ENCODE measurements at regions not wholly inside any gene's neighbourhood (a gene's known extent, or its start where the extent isn't known, plus 50 kb on each side); places are given as distances from the start of the nearest gene placed in this dataset.

DNA sequence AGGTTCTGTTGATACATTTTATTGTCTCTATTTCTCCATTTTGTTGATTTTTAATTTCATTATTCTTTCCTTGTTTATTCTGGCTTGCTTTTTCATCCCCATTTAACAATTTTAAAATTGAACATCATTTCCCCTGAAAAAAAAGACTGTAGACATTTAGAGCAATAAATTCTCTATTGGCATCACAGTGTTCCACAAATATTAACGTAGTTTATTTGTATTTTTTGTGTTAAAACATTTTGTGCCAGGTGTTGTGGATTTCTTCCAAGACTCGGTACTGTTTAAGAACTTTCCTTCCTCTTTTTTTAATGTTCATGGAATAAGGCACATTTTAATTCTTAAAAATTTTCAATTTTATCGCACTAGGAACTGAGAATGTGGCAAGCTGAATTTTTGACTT lies 156.1 kb upstream of the NPY start:
- 85 to 87% methylated on average over 3 of the region's 3 CpGs for WGBS, 2 donors
- TF ChIP-seq POLR2A (IDR thresholded peaks at IDR 0.05) (no peak), CTCF (IDR thresholded peaks at IDR 0.05) (no peak)
- Histone ChIP-seq H3K27me3 (no peaks in the 10 kb centered on the region), H3K36me3 (no peaks in the 10 kb centered on the region), H3K4me3 (replicated peaks in 1 of 3) (no peak overlapping the region), H3K9me3 (no peaks in the 10 kb centered on the region), H3K4me1 (no peaks in the 10 kb centered on the region), H3K27ac (no peak overlapping the region)
- DNase-seq: no peak
- intact Hi-C loops (cut with DNase I): no loop called here

DNA sequence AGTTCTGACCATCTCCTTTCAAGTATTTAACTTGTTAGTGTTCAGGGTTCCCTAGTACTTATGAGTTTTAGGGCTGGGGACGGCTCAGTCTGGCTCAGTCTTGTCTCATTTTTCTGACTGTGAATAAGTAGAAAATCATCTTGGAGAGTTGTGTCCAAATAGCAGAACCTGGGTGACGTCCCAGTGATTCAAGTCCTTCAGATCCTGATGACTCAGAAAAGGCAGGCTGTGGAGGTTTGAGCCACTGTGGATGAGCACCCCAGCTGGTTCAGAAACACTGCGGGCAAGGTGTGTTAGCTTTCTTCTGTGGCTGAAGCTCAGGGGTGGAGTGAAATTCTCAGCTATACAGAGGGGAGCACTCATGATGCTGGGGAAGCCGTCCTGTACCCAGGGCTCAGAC lies 154.4 kb upstream of the NPY start:
- no peaks in the 10 kb centered on the region for H3K27me3 ChIP-seq
- H3K4me3 ChIP-seq (replicated peaks in 1 of 3): no peak overlapping the region
- no peaks in the 10 kb centered on the region for H3K4me1 ChIP-seq
- TF ChIP-seq POLR2A (IDR thresholded peaks at IDR 0.05) (no peak), CTCF (IDR thresholded peaks at IDR 0.05) (no peak)
- no peaks in the 10 kb centered on the region for H3K36me3 ChIP-seq
- no peak overlapping the region for H3K27ac ChIP-seq
- no peaks in the 10 kb centered on the region for H3K9me3 ChIP-seq
- WGBS, 2 donors: 72 to 75% methylated on average over 4 of the region's 4 CpGs
- intact Hi-C loops (cut with DNase I): no loop called here
- DNase-seq: no peak

- H3K9me3 ChIP-seq: no peaks in the 10 kb centered on the region
- intact Hi-C loops (cut with DNase I): no loop called here
- DNase-seq: no peak
- H3K36me3 ChIP-seq: no peaks in the 10 kb centered on the region
- no peak overlapping the region for H3K4me3 ChIP-seq (replicated peaks in 1 of 3)
- H3K4me1 ChIP-seq: no peaks in the 10 kb centered on the region
- no peak for TF ChIP-seq POLR2A (IDR thresholded peaks at IDR 0.05)
- TF ChIP-seq CTCF (IDR thresholded peaks at IDR 0.05): no peak
- no peak overlapping the region for H3K27ac ChIP-seq
- no peaks in the 10 kb centered on the region for H3K27me3 ChIP-seq
Observed at GRCh38 chr7:24130631-24131030, 153.4 kb upstream of the NPY start.

- WGBS, 2 donors: 77 to 92% methylated on average over 4 of the region's 4 CpGs
- no peaks in the 10 kb centered on the region for H3K36me3 ChIP-seq
- H3K9me3 ChIP-seq: no peaks in the 10 kb centered on the region
- no peaks in the 10 kb centered on the region for H3K27me3 ChIP-seq
- DNase-seq: no peak
- no peak overlapping the region for H3K27ac ChIP-seq
- intact Hi-C loops (cut with DNase I): no loop called here
- H3K4me3 ChIP-seq (replicated peaks in 1 of 3): no peak overlapping the region
- H3K4me1 ChIP-seq: no peaks in the 10 kb centered on the region
- TF ChIP-seq POLR2A (IDR thresholded peaks at IDR 0.05) (no peak), CTCF (IDR thresholded peaks at IDR 0.05) (no peak)
Observed at GRCh38 chr7:24133691-24134090, 150.3 kb upstream of the NPY start.

DNA sequence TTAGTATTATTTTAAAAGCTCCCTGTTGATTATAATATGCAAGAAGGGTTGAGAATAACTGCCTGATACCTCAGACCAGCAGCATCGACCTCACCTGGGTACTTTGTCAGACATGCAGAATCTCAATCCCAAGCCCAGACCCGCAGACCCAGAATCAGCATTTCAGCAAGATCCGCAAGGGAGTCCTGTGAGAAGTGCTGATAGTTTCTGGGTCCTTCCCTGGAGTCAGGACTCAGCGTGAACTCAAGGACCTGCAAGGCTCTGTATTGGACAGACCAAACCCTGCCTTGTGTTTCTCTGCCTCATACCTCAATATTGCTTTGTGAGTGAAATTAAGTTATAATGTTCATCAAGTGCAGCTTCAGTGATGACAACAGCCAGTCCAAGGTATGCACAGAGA lies 149.5 kb upstream of the NPY start:
- H3K36me3 ChIP-seq: no peaks in the 10 kb centered on the region

More for the DNA sequence above, 149.5 kb upstream of the NPY start:
- Histone ChIP-seq H3K27ac (no peak overlapping the region), H3K4me1 (no peaks in the 10 kb centered on the region), H3K9me3 (no peaks in the 10 kb centered on the region), H3K4me3 (replicated peaks in 1 of 3) (no peak overlapping the region), H3K27me3 (no peaks in the 10 kb centered on the region)
- DNase-seq: no peak
- TF ChIP-seq CTCF (IDR thresholded peaks at IDR 0.05): no peak
- TF ChIP-seq POLR2A (IDR thresholded peaks at IDR 0.05): no peak
- intact Hi-C loops (cut with DNase I): no loop called here
- WGBS, 2 donors: 93 to 95% methylated on average over 4 of the region's 4 CpGs
